ENCODE measurements at regions not wholly inside any gene's neighbourhood (a gene's known extent, or its start where the extent isn't known, plus 50 kb on each side); places are given as distances from the start of the nearest gene placed in this dataset.
"Not testable (repeated sequence)": the region's sequence is repeated elsewhere in the genome, so short reads cannot be mapped to it uniquely, and the experiment has no call there.

DNA sequence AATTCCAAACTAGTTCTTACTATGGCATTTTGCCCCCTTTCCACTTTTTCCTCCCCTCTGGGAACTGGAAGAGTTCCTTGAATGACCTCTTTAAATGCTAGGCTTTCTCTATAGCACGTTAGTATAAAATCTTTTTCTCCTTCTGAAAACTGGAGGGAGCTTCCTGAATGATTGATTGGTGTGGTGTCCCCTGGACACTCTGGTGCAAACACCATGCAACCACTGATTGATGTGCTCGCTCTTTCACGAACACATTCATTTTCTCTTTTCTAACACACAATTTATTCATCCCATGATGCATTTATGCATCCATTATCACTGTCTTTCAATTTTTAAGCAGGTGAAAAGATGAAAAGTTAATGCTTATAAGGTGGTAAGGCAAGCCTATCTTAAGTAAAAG is 159.1 kb upstream of the NANOGP8 start:
- DNase-seq = no peak
- no peak for ATAC-seq (ENCODE audit: insufficient read depth, low read depth)
- Histone ChIP-seq H3K9ac (ENCODE audit: low read depth, low read length) (no peak overlapping the region), H3K79me2 (ENCODE audit: insufficient read depth, low read length) (no peaks in the 10 kb centered on the region), H4K20me1 (ENCODE audit: insufficient read depth, low read length) (no peaks in the 10 kb centered on the region), H3K4me3 (ENCODE audit: low read depth in 1 of 2, low read length in 2 of 2) (no peak overlapping the region), H3K4me1 (ENCODE audit: insufficient read depth, low read length) (no peaks in the 10 kb centered on the region), H3K4me2 (ENCODE audit: insufficient read depth, low read length) (no peak overlapping the region), H3K36me3 (ENCODE audit: insufficient read depth, low read length) (no peaks in the 10 kb centered on the region), H2AFZ (ENCODE audit: low read depth, low read length) (no peak overlapping the region), H3K9me3 (ENCODE audit: insufficient read depth, low read length, severe bottlenecking) (no peaks in the 10 kb centered on the region), H3K27ac (ENCODE audit: low read length) (no peak overlapping the region), H3K27me3 (ENCODE audit: insufficient read depth, low read length, poor library complexity) (no peaks in the 10 kb centered on the region)
- no peak for TF ChIP-seq EZH2 (IDR thresholded peaks at IDR 0.05; ENCODE audit: borderline replicate concordance, low read depth, low read length, severe bottlenecking)
- TF ChIP-seq, protein P1, sequence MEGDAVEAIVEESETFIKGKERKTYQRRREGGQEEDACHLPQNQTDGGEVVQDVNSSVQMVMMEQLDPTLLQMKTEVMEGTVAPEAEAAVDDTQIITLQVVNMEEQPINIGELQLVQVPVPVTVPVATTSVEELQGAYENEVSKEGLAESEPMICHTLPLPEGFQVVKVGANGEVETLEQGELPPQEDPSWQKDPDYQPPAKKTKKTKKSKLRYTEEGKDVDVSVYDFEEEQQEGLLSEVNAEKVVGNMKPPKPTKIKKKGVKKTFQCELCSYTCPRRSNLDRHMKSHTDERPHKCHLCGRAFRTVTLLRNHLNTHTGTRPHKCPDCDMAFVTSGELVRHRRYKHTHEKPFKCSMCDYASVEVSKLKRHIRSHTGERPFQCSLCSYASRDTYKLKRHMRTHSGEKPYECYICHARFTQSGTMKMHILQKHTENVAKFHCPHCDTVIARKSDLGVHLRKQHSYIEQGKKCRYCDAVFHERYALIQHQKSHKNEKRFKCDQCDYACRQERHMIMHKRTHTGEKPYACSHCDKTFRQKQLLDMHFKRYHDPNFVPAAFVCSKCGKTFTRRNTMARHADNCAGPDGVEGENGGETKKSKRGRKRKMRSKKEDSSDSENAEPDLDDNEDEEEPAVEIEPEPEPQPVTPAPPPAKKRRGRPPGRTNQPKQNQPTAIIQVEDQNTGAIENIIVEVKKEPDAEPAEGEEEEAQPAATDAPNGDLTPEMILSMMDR (IDR thresholded peaks at IDR 0.05; ENCODE audit: borderline replicate concordance, extremely low read depth, low read length, poor library complexity, severe bottlenecking) = no peak

DNA sequence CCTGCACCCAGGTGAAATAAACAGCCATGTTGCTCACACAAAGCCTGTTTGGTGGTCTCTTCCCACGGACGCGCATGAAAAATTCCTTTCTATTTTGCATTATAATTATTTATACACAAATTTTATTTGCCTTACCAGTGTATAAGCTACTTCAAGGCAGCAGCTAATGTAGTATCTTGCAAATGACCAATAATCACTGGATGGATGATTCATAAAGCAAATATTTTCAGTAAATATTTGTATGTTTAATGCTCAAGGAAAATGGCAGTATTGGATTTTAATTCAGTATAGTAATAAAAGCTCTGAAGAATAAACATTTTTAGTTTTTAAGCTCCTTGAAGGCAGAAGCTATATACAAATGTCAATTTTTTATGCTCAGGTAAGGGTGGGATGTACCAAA is 158.7 kb upstream of the NANOGP8 start:
- Histone ChIP-seq H3K36me3 (ENCODE audit: insufficient read depth, low read length) (no peaks in the 10 kb centered on the region), H3K27me3 (ENCODE audit: insufficient read depth, low read length, poor library complexity) (no peaks in the 10 kb centered on the region), H3K4me1 (ENCODE audit: insufficient read depth, low read length) (no peaks in the 10 kb centered on the region), H4K20me1 (ENCODE audit: insufficient read depth, low read length) (no peaks in the 10 kb centered on the region), H3K4me2 (ENCODE audit: insufficient read depth, low read length) (no peak overlapping the region), H3K4me3 (ENCODE audit: low read depth in 1 of 2, low read length in 2 of 2) (no peak overlapping the region), H3K9ac (ENCODE audit: low read depth, low read length) (no peak overlapping the region), H3K27ac (ENCODE audit: low read length) (no peak overlapping the region), H3K9me3 (ENCODE audit: insufficient read depth, low read length, severe bottlenecking) (no peaks in the 10 kb centered on the region), H2AFZ (ENCODE audit: low read depth, low read length) (no peak overlapping the region), H3K79me2 (ENCODE audit: insufficient read depth, low read length) (no peaks in the 10 kb centered on the region)
- TF ChIP-seq, protein P1 (IDR thresholded peaks at IDR 0.05; ENCODE audit: borderline replicate concordance, extremely low read depth, low read length, poor library complexity, severe bottlenecking) = no peak
- TF ChIP-seq EZH2 (IDR thresholded peaks at IDR 0.05; ENCODE audit: borderline replicate concordance, low read depth, low read length, severe bottlenecking) = no peak
- DNase-seq (no peak), ATAC-seq (ENCODE audit: insufficient read depth, low read depth) (no peak)

DNA sequence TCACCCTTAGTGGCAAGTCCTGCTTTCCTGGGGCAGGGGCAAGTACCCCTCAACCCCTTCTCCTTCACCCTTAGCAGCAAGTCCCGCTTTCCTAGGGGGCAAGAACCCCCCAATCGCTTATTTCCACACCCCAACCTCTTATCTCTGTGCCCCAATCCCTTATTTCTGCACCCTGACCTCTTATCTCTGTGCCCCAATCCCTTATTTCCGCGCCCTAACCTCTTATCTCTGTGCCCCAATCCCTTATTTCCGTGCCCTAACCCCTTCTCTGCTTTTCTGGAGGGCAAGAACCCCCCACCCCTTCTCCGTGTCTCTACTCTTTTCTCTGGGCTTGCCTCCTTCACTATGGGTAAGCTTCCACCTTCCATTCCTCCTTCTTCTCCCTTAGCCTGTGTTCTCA is 154.6 kb upstream of the NANOGP8 start:
- H3K9ac ChIP-seq (ENCODE audit: low read depth, low read length); H3K4me2 ChIP-seq (ENCODE audit: insufficient read depth, low read length); ATAC-seq (ENCODE audit: insufficient read depth, low read depth); H2AFZ ChIP-seq (ENCODE audit: low read depth, low read length); H3K36me3 ChIP-seq (ENCODE audit: insufficient read depth, low read length); H3K9me3 ChIP-seq (ENCODE audit: insufficient read depth, low read length, severe bottlenecking); H4K20me1 ChIP-seq (ENCODE audit: insufficient read depth, low read length); DNase-seq; H3K79me2 ChIP-seq (ENCODE audit: insufficient read depth, low read length); H3K27ac ChIP-seq (ENCODE audit: low read length); H3K4me1 ChIP-seq (ENCODE audit: insufficient read depth, low read length); H3K27me3 ChIP-seq (ENCODE audit: insufficient read depth, low read length, poor library complexity); H3K4me3 ChIP-seq (ENCODE audit: low read depth in 1 of 2, low read length in 2 of 2): not testable (repeated sequence)

DNA sequence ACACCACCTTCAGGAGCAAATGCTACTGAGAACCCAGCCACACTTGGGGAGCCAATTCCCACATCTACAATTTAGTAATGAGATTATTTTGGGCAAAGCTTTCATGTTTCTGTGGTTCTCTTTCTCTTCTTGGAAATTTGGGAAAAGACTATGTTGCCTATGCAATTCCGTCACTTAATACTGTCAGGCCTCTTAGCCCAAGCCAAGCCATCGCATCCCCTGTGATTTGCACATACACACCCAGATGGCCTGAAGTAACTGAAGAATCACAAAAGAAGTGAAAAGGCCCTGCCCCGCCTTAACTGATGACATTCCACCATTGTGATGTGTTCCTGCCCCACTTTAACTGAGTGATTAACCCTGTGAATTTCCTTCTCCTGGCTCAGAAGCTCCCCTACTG is 153.4 kb upstream of the NANOGP8 start:
- DNase-seq; H3K36me3 ChIP-seq (ENCODE audit: insufficient read depth, low read length); H4K20me1 ChIP-seq (ENCODE audit: insufficient read depth, low read length): not testable (repeated sequence)

More for the DNA sequence above, 153.4 kb upstream of the NANOGP8 start:
- H3K9me3 ChIP-seq (ENCODE audit: insufficient read depth, low read length, severe bottlenecking); H3K4me3 ChIP-seq (ENCODE audit: low read depth in 1 of 2, low read length in 2 of 2); H3K79me2 ChIP-seq (ENCODE audit: insufficient read depth, low read length); H3K27me3 ChIP-seq (ENCODE audit: insufficient read depth, low read length, poor library complexity); H2AFZ ChIP-seq (ENCODE audit: low read depth, low read length); H3K9ac ChIP-seq (ENCODE audit: low read depth, low read length); H3K4me1 ChIP-seq (ENCODE audit: insufficient read depth, low read length); H3K4me2 ChIP-seq (ENCODE audit: insufficient read depth, low read length); ATAC-seq (ENCODE audit: insufficient read depth, low read depth); H3K27ac ChIP-seq (ENCODE audit: low read length): not testable (repeated sequence)
